ENCODE measurements at regions not wholly inside any gene's neighbourhood (a gene's known extent, or its start where the extent isn't known, plus 50 kb on each side); places are given as distances from the start of the nearest gene placed in this dataset.

DNA sequence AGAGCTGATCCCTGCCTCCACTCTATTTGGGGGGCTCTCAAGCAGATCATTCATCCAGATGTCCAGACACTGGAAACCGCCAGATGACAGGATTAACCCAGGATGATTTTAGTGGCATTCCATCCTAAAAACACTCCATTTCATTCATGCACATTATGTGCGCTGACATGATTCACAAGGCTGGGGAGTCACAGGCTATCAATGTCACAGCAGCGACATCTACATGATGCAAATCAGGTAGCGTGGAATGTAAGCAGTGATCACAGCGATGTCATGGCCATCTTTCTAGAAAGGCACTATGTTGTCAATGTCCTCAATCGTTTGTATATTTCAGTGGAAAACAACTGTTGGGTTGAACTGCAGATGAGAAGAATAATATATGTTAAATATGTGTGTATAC is 331.5 kb upstream of the MSX2 start:
- H2AFZ ChIP-seq (ENCODE audit: control insufficient read depth, low read depth, low read length), result no peak overlapping the region
- no TSS peak for BruUV-seq (replicated peaks)
- POLR2A ChIA-PET, result no interaction called here
- no peaks in the 10 kb centered on the region for H3K4me1 ChIP-seq (ENCODE audit: control insufficient read depth, insufficient read depth, low read length)
- in situ Hi-C loops (cut with MboI), result no loop called here
- no peaks in the 10 kb centered on the region for H3K9me3 ChIP-seq (replicated peaks; ENCODE audit: control insufficient read depth, insufficient read depth, low read length)
- no peak for ATAC-seq
- no peaks in the 10 kb centered on the region for H3K79me2 ChIP-seq (ENCODE audit: control insufficient read depth, insufficient read depth, low read length)
- 12% methylated on average over 6 of the region's 6 CpGs for WGBS (ENCODE audit: insufficient coverage, insufficient replicate concordance, low lambda C conversion rate, missing lambda C conversion rate)
- intact Hi-C loops (cut with micrococcal nuclease; ENCODE audit: unreplicated experiment), result no loop called here
- RAD21 ChIA-PET (ENCODE audit: unreplicated experiment), result no interaction called here
- TF ChIP-seq ZSCAN29 (IDR thresholded peaks at IDR 0.05) (no peak), MLLT1 (IDR thresholded peaks at IDR 0.05) (no peak), BCL11A (IDR thresholded peaks at IDR 0.05; ENCODE audit: low read depth, low read length) (no peak), IKZF1 (conservative IDR thresholded peaks at IDR 0.05) (no peak), MTA3 (IDR thresholded peaks at IDR 0.05; ENCODE audit: borderline replicate concordance, low read length) (no peak), CBX5 (IDR thresholded peaks at IDR 0.05; ENCODE audit: low read depth) (no peak), SRF (IDR thresholded peaks at IDR 0.05; ENCODE audit: low read depth in 2 of 2, low read length in 2 of 2) (no peak), HDAC6 (IDR thresholded peaks at IDR 0.05; ENCODE audit: unreplicated experiment) (no peak), MTA2 (IDR thresholded peaks at IDR 0.05; ENCODE audit: low read depth) (no peak), SUZ12 (IDR thresholded peaks at IDR 0.05; ENCODE audit: unreplicated experiment) (no peak), TCF3 (IDR thresholded peaks at IDR 0.05; ENCODE audit: borderline replicate concordance, insufficient read depth, low read depth, low read length) (no peak), RAD21 (IDR thresholded peaks at IDR 0.05; ENCODE audit: insufficient read depth, low read depth, low read length) (no peak), MEF2B (IDR thresholded peaks at IDR 0.05; ENCODE audit: partially characterized antibody, poor library complexity, severe bottlenecking) (no peak), EED (IDR thresholded peaks at IDR 0.05; ENCODE audit: low read depth) (no peak), IRF4 (IDR thresholded peaks at IDR 0.05; ENCODE audit: low read depth, low read length) (no peak)
- TF ChIP-seq, protein P1, sequence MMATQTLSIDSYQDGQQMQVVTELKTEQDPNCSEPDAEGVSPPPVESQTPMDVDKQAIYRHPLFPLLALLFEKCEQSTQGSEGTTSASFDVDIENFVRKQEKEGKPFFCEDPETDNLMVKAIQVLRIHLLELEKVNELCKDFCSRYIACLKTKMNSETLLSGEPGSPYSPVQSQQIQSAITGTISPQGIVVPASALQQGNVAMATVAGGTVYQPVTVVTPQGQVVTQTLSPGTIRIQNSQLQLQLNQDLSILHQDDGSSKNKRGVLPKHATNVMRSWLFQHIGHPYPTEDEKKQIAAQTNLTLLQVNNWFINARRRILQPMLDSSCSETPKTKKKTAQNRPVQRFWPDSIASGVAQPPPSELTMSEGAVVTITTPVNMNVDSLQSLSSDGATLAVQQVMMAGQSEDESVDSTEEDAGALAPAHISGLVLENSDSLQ (IDR thresholded peaks at IDR 0.05), result no peak
- no peak overlapping the region for H3K4me3 ChIP-seq
- H3K36me3 ChIP-seq (ENCODE audit: control insufficient read depth in 2 of 2, insufficient read depth in 2 of 2, low read length in 1 of 2), result no peaks in the 10 kb centered on the region
- no peak for FAIRE-seq
- H3K27me3 ChIP-seq (replicated peaks in 1 of 2; ENCODE audit: control insufficient read depth in 2 of 2, insufficient read depth in 2 of 2, low read length in 1 of 2), result no peaks in the 10 kb centered on the region; a peak in 1 of 4 replicates
- DNase-seq (ENCODE audit: low read depth, low spot score), result no peak
- H3K27ac ChIP-seq (ENCODE audit: control insufficient read depth, insufficient read depth), result no peak overlapping the region
- no peak overlapping the region for H3K9ac ChIP-seq (ENCODE audit: control insufficient read depth, insufficient read depth, low read length)
- CTCF ChIA-PET, result no interaction called here
- SMC1A ChIA-PET (ENCODE audit: uncharacterized antibody, unreplicated experiment), result no interaction called here
- no peaks in the 10 kb centered on the region for H4K20me1 ChIP-seq (ENCODE audit: control insufficient read depth, insufficient read depth)
- no peak overlapping the region for H3K4me2 ChIP-seq (ENCODE audit: control insufficient read depth, insufficient read depth)

Data from GM12878 (cell line).